SK-N-SH treated with all-trans-retinoic acid at 6 μM for 48 hours (cell line): ENCODE measurements at regions not wholly inside any gene's neighbourhood (a gene's known extent, or its start where the extent isn't known, plus 50 kb on each side); places are given as distances from the start of the nearest gene placed in this dataset.

Experiments used
- ARNTL ChIP-seq: fragments of 450-650 bp; formaldehyde crosslinking; IDR thresholded peaks from 2 replicates; pipeline ENCODE4 v1.5.0; 2020; ENCODE audit warnings: low read depth, mild to moderate bottlenecking, moderate library complexity, borderline replicate concordance
- BACH2 ChIP-seq: fragments of 250-450 bp; sonication (Bioruptor Pico); IDR thresholded peaks from 2 replicates; pipeline ENCODE4 v1.9.0; 2021; ENCODE audit warnings: mild to moderate bottlenecking, borderline replicate concordance
- CSDC2 ChIP-seq: fragments of 250-450 bp; sonication (Bioruptor Pico); IDR thresholded peaks from 2 replicates; pipeline ENCODE4 v1.5.0; 2020; ENCODE audit warnings: mild to moderate bottlenecking, moderate library complexity
- GLIS3 ChIP-seq: fragments of 250-450 bp; sonication (Bioruptor Pico); IDR thresholded peaks from 2 replicates; pipeline ENCODE4 v1.5.0; 2020; ENCODE audit warnings: mild to moderate bottlenecking, moderate library complexity
- SNAI2 ChIP-seq: fragments of 250-450 bp; sonication (Bioruptor Pico); IDR thresholded peaks from 2 replicates; pipeline ENCODE4 v1.5.0; 2020; ENCODE audit warnings: mild to moderate bottlenecking, moderate library complexity
- ZFP3 ChIP-seq: fragments of 250-450 bp; sonication (Bioruptor Pico); IDR thresholded peaks from 2 replicates; pipeline ENCODE4 v1.5.0; 2020; ENCODE audit warnings: mild to moderate bottlenecking, moderate library complexity
- ZFP30 ChIP-seq: fragments of 450-650 bp; formaldehyde crosslinking; IDR thresholded peaks from 2 replicates; pipeline ENCODE4 v1.5.0; 2022; ENCODE audit warnings: mild to moderate bottlenecking, moderate library complexity
- ZNF70 ChIP-seq: fragments of 450-650 bp; formaldehyde crosslinking; IDR thresholded peaks from 2 replicates; pipeline ENCODE4 v1.5.0; 2020; ENCODE audit warnings: mild to moderate bottlenecking, moderate library complexity
- TF ChIP-seq, protein P1 (sequence below): fragments of 250-450 bp; sonication (Bioruptor Pico); IDR thresholded peaks from 2 replicates; pipeline ENCODE4 v1.8.0; 2020; ENCODE audit warnings: mild to moderate bottlenecking, moderate library complexity, borderline replicate concordance
- TF ChIP-seq, protein P2 (sequence below): fragments of 250-450 bp; sonication (Bioruptor Pico); IDR thresholded peaks from 2 replicates; pipeline ENCODE4 v1.5.1; 2021; ENCODE audit warnings: mild to moderate bottlenecking, moderate library complexity
- TF ChIP-seq, protein P3 (sequence below): fragments of 250-450 bp; sonication (Bioruptor Pico); IDR thresholded peaks from 2 replicates; pipeline ENCODE4 v1.5.0; 2020; ENCODE audit warnings: mild to moderate bottlenecking, moderate library complexity
- TF ChIP-seq, protein P4 (sequence below): fragments of 250-450 bp; sonication (Bioruptor Pico); IDR thresholded peaks from 2 replicates; pipeline ENCODE4 v1.8.0; 2021; ENCODE audit warnings: low read depth, mild to moderate bottlenecking, moderate library complexity, borderline replicate concordance
- TF ChIP-seq, protein P5 (sequence below): fragments of 250-450 bp; sonication (Bioruptor Pico); IDR thresholded peaks from 2 replicates; pipeline ENCODE4 v1.5.1; 2020; ENCODE audit warnings: low read depth, mild to moderate bottlenecking, moderate library complexity

DNA sequence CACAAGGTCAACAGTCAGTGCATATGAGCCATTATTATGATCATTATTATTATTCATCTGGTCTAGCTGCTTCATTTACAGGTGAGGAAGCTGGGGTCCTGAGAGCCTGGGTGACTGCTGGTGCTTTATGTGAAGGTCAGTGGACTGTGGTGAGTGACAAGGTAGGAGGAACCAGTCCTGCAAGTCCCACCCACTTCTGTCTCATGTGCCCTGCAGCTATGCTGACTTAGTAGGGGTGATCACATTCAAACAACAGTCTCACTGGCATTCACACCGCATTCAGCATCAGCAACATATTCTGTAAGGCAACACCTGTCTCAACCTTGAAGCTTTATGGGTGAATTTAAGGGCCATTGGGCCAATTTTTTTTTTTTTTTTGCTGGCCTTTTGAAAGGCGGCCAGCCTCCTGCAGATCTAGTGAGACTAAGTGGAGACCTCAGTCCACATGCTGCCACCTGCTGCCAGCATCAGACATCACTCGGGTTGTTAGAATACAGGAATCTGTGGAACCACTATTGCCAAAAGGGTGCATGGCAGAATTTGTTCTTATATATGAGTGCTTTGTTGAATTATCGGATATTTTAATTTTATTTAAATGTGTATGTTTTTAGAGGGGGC, 59.9 kb upstream of the CACNA1E start:
- no peak for TF ChIP-seq BACH2
- TF ChIP-seq, protein P1, sequence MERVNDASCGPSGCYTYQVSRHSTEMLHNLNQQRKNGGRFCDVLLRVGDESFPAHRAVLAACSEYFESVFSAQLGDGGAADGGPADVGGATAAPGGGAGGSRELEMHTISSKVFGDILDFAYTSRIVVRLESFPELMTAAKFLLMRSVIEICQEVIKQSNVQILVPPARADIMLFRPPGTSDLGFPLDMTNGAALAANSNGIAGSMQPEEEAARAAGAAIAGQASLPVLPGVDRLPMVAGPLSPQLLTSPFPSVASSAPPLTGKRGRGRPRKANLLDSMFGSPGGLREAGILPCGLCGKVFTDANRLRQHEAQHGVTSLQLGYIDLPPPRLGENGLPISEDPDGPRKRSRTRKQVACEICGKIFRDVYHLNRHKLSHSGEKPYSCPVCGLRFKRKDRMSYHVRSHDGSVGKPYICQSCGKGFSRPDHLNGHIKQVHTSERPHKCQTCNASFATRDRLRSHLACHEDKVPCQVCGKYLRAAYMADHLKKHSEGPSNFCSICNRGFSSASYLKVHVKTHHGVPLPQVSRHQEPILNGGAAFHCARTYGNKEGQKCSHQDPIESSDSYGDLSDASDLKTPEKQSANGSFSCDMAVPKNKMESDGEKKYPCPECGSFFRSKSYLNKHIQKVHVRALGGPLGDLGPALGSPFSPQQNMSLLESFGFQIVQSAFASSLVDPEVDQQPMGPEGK (CRISPR knock-in tag) = no peak
- no peak for TF ChIP-seq ZFP3
- TF ChIP-seq, protein P2, sequence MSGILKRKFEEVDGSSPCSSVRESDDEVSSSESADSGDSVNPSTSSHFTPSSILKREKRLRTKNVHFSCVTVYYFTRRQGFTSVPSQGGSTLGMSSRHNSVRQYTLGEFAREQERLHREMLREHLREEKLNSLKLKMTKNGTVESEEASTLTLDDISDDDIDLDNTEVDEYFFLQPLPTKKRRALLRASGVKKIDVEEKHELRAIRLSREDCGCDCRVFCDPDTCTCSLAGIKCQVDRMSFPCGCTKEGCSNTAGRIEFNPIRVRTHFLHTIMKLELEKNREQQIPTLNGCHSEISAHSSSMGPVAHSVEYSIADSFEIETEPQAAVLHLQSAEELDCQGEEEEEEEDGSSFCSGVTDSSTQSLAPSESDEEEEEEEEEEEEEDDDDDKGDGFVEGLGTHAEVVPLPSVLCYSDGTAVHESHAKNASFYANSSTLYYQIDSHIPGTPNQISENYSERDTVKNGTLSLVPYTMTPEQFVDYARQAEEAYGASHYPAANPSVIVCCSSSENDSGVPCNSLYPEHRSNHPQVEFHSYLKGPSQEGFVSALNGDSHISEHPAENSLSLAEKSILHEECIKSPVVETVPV (CRISPR knock-in tag) = no peak
- TF ChIP-seq, protein P3, sequence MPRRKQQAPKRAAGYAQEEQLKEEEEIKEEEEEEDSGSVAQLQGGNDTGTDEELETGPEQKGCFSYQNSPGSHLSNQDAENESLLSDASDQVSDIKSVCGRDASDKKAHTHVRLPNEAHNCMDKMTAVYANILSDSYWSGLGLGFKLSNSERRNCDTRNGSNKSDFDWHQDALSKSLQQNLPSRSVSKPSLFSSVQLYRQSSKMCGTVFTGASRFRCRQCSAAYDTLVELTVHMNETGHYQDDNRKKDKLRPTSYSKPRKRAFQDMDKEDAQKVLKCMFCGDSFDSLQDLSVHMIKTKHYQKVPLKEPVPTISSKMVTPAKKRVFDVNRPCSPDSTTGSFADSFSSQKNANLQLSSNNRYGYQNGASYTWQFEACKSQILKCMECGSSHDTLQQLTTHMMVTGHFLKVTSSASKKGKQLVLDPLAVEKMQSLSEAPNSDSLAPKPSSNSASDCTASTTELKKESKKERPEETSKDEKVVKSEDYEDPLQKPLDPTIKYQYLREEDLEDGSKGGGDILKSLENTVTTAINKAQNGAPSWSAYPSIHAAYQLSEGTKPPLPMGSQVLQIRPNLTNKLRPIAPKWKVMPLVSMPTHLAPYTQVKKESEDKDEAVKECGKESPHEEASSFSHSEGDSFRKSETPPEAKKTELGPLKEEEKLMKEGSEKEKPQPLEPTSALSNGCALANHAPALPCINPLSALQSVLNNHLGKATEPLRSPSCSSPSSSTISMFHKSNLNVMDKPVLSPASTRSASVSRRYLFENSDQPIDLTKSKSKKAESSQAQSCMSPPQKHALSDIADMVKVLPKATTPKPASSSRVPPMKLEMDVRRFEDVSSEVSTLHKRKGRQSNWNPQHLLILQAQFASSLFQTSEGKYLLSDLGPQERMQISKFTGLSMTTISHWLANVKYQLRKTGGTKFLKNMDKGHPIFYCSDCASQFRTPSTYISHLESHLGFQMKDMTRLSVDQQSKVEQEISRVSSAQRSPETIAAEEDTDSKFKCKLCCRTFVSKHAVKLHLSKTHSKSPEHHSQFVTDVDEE (CRISPR knock-in tag) = no peak
- TF ChIP-seq ZFP30 (CRISPR knock-in tag) = no peak
- TF ChIP-seq ARNTL (CRISPR knock-in tag) = no peak
- TF ChIP-seq GLIS3 (CRISPR knock-in tag) = no peak
- TF ChIP-seq CSDC2 (CRISPR knock-in tag) = no peak
- TF ChIP-seq ZNF70 (CRISPR knock-in tag) = no peak
- TF ChIP-seq SNAI2 (CRISPR knock-in tag) = no peak
- TF ChIP-seq, protein P4, sequence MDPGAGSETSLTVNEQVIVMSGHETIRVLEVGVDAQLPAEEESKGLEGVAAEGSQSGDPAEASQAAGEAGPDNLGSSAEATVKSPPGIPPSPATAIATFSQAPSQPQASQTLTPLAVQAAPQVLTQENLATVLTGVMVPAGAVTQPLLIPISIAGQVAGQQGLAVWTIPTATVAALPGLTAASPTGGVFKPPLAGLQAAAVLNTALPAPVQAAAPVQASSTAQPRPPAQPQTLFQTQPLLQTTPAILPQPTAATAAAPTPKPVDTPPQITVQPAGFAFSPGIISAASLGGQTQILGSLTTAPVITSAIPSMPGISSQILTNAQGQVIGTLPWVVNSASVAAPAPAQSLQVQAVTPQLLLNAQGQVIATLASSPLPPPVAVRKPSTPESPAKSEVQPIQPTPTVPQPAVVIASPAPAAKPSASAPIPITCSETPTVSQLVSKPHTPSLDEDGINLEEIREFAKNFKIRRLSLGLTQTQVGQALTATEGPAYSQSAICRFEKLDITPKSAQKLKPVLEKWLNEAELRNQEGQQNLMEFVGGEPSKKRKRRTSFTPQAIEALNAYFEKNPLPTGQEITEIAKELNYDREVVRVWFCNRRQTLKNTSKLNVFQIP (CRISPR knock-in tag) = no peak
- TF ChIP-seq, protein P5, sequence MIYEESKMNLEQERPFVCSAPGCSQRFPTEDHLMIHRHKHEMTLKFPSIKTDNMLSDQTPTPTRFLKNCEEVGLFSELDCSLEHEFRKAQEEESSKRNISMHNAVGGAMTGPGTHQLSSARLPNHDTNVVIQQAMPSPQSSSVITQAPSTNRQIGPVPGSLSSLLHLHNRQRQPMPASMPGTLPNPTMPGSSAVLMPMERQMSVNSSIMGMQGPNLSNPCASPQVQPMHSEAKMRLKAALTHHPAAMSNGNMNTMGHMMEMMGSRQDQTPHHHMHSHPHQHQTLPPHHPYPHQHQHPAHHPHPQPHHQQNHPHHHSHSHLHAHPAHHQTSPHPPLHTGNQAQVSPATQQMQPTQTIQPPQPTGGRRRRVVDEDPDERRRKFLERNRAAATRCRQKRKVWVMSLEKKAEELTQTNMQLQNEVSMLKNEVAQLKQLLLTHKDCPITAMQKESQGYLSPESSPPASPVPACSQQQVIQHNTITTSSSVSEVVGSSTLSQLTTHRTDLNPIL (CRISPR knock-in tag) = no peak
